Stomach (tissue), 4 donors: ENCODE measurements at regions not wholly inside any gene's neighbourhood (a gene's known extent, or its start where the extent isn't known, plus 50 kb on each side); places are given as distances from the start of the nearest gene placed in this dataset.

Source experiments
- CTCF ChIP-seq, 7 experiments: fragments of 450-650 bp in 4 of 7; fragments of 200-600 bp in 3 of 7; sonication (generic) in 3 of 7; IDR thresholded peaks; one replicate each; pipeline ENCODE4 v1.5.1; 2016 to 2019; ENCODE audit warnings: antibody characterized with exemption in 7 of 7, control low read depth in 2 of 7, mild to moderate bottlenecking in 1 of 7
- EP300 ChIP-seq: sonication (generic); formaldehyde crosslinking; IDR thresholded peaks from one replicate; pipeline ENCODE4 v1.6.1; 2017; ENCODE audit warnings: antibody characterized with exemption
- POLR2A ChIP-seq, 4 donors: fragments of 450-650 bp; IDR thresholded peaks; one replicate each; pipeline ENCODE4 v1.6.1; 2016; ENCODE audit warnings: antibody characterized with exemption in 4 of 4, control low read depth in 2 of 4, mild to moderate bottlenecking in 1 of 4, moderate library complexity in 1 of 4
- POLR2AphosphoS5 ChIP-seq, 3 donors: sonication (generic); formaldehyde crosslinking; IDR thresholded peaks; one replicate each; pipeline ENCODE4 v1.6.1; 2016; ENCODE audit warnings: antibody characterized with exemption in 3 of 3

- no peak for TF ChIP-seq CTCF (IDR thresholded peaks at IDR 0.05)
- no peak for TF ChIP-seq POLR2A (IDR thresholded peaks at IDR 0.05)
- TF ChIP-seq POLR2AphosphoS5 (IDR thresholded peaks at IDR 0.05) = no peak
- no peak for TF ChIP-seq EP300
Observed at GRCh38 chr2:133842446-133842845, 274.2 kb upstream of the NCKAP5 start.
